ENCODE measurements at regions not wholly inside any gene's neighbourhood (a gene's known extent, or its start where the extent isn't known, plus 50 kb on each side); places are given as distances from the start of the nearest gene placed in this dataset.
"Not testable (repeated sequence)": the region's sequence is repeated elsewhere in the genome, so short reads cannot be mapped to it uniquely, and the experiment has no call there.

GRCh38 chr10:63825766-63826165 is 304.6 kb downstream of the REEP3 start (continued):
- TF ChIP-seq ZNF462 (CRISPR knock-in tag; IDR thresholded peaks at IDR 0.05) (no peak), JUNB (IDR thresholded peaks at IDR 0.05; ENCODE audit: unreplicated experiment) (no peak), STAT1 (IDR thresholded peaks at IDR 0.05; ENCODE audit: unreplicated experiment) (no peak)

- not testable (repeated sequence) for H3K27me3 Mint-ChIP-seq (ENCODE audit: insufficient read depth, low read depth, poor library complexity); DNase-seq (ENCODE audit: low spot score); H3K27ac Mint-ChIP-seq; H4K20me1 ChIP-seq (replicated peaks; ENCODE audit: insufficient read depth); H3K27ac ChIP-seq (ENCODE audit: low read depth); H3K9me3 Mint-ChIP-seq; H3K36me3 Mint-ChIP-seq (ENCODE audit: low read depth); H3K36me3 ChIP-seq (ENCODE audit: insufficient read depth); H3K4me2 ChIP-seq; H3K4me3 Mint-ChIP-seq; H3K27me3 ChIP-seq (ENCODE audit: insufficient read depth); ATAC-seq; H3F3A ChIP-seq (replicated peaks; ENCODE audit: low read depth); H3K4me3 ChIP-seq; H3K9me2 ChIP-seq (ENCODE audit: insufficient read depth); H3K79me2 ChIP-seq (replicated peaks; ENCODE audit: insufficient read depth)
- peaks cover 12% of the 10 kb centered on the region for H3K4me1 Mint-ChIP-seq
- peaks cover 12% of the 10 kb centered on the region for H3K4me1 ChIP-seq (ENCODE audit: insufficient read depth)
- H2AFZ ChIP-seq = 0 out of 2 replicates have a peak overlapping the region, but pooled peaks have one; percentile 28
Measured at GRCh38 chr10:63827018-63827417, 305.8 kb downstream of the REEP3 start.

- Histone ChIP-seq H3K79me2 (replicated peaks; ENCODE audit: insufficient read depth) (no peaks in the 10 kb centered on the region), H3F3A (replicated peaks; ENCODE audit: low read depth) (no peaks in the 10 kb centered on the region), H3K4me3 (no peak overlapping the region), H3K4me2 (no peak overlapping the region), H3K27me3 (ENCODE audit: insufficient read depth) (no peaks in the 10 kb centered on the region), H3K9me2 (ENCODE audit: insufficient read depth) (peaks cover 3% of the 10 kb centered on the region; the same call in 1 of the 2 replicates), H3K4me1 (ENCODE audit: insufficient read depth) (peaks cover 12% of the 10 kb centered on the region), H2AFZ (peak overlapping the region; percentile 99), H4K20me1 (replicated peaks; ENCODE audit: insufficient read depth) (no peaks in the 10 kb centered on the region), H3K36me3 (ENCODE audit: insufficient read depth) (no peaks in the 10 kb centered on the region), H3K27ac (ENCODE audit: low read depth) (no peak overlapping the region)
- Mint-ChIP-seq H3K4me3 (no peak overlapping the region), H3K27ac (no peak overlapping the region), H3K9me3 (no peaks in the 10 kb centered on the region), H3K27me3 (ENCODE audit: insufficient read depth, low read depth, poor library complexity) (no peaks in the 10 kb centered on the region), H3K4me1 (peaks cover 12% of the 10 kb centered on the region), H3K36me3 (ENCODE audit: low read depth) (no peaks in the 10 kb centered on the region)
- ATAC-seq = no peak; the same call in 2 of the 3 replicates
- DNase-seq (ENCODE audit: low spot score) = peak; percentile 2
- TF ChIP-seq CTCF (conservative IDR thresholded peaks at IDR 0.05; ENCODE audit: low read depth in 2 of 2) (no peak), EZH2phosphoT487 (IDR thresholded peaks at IDR 0.05; ENCODE audit: unreplicated experiment) (no peak)
Measured at GRCh38 chr10:63829020-63829419, 307.8 kb downstream of the REEP3 start.
